ENCODE measurements at regions not wholly inside any gene's neighbourhood (a gene's known extent, or its start where the extent isn't known, plus 50 kb on each side); places are given as distances from the start of the nearest gene placed in this dataset.

GRCh38 chr7:86937363-86937878, 122.0 kb downstream of the ELAPOR2 start:
- H3K79me2 ChIP-seq (ENCODE audit: insufficient read depth, low read length): no peaks in the 10 kb centered on the region
- DNase-seq: no peak
- Mint-ChIP-seq H3K27me3 (ENCODE audit: low read depth in 3 of 3) (peaks cover 0 to 2% (median 0%) of the 10 kb centered on the region in 3 donors), H3K36me3 (no peaks in the 10 kb centered on the region), H3K9me3 (no peaks in the 10 kb centered on the region), H3K27ac (no peak overlapping the region), H3K4me1 (no peaks in the 10 kb centered on the region), H3K4me3 (no peak overlapping the region)
- H3K4me1 ChIP-seq (ENCODE audit: control insufficient read depth in 1 of 2, insufficient read depth in 2 of 2, low read length in 2 of 2): peaks cover 0 to under 1% of the 10 kb centered on the region in 2 donors
- H3K4me2 ChIP-seq (replicated peaks; ENCODE audit: extremely low read depth, low read length, poor library complexity, severe bottlenecking): no peak overlapping the region
- H3K9ac ChIP-seq (ENCODE audit: insufficient read depth, low read length, poor library complexity, severe bottlenecking): no peak overlapping the region
- WGBS (ENCODE audit: insufficient coverage): no CpG with 5 or more reads among the region's 2 CpGs
- no peak for TF ChIP-seq CTCF (IDR thresholded peaks at IDR 0.05)
- H3K9me3 ChIP-seq (replicated peaks in 1 of 2; ENCODE audit: control insufficient read depth in 1 of 2, insufficient read depth in 1 of 2, low read length in 2 of 2): no peaks in the 10 kb centered on the region
- no peaks in the 10 kb centered on the region for H3K36me3 ChIP-seq (replicated peaks in 1 of 2; ENCODE audit: control insufficient read depth in 1 of 2, insufficient read depth in 2 of 2, low read length in 2 of 2)
- intact Hi-C loops (cut with micrococcal nuclease): loop anchor here in 1 of 2 donors (10.0 kb wide), 1 partner anchor 297 kb away; no protein-coding TSS in a partner anchor
- H3K4me3 ChIP-seq (replicated peaks in 1 of 3; ENCODE audit: low read depth in 2 of 3, low read length in 3 of 3): no peak overlapping the region
- no peak overlapping the region for H2AFZ ChIP-seq (ENCODE audit: insufficient read depth, low read depth, low read length, poor library complexity, severe bottlenecking)
- H3K27ac ChIP-seq (ENCODE audit: low read depth in 1 of 2, low read length in 2 of 2): no peak overlapping the region
- H4K20me1 ChIP-seq (ENCODE audit: insufficient read depth, low read length): no peaks in the 10 kb centered on the region
- H3K27me3 ChIP-seq (ENCODE audit: control insufficient read depth in 2 of 2, insufficient read depth in 2 of 2, low read length in 2 of 2): no peaks in the 10 kb centered on the region

DNA sequence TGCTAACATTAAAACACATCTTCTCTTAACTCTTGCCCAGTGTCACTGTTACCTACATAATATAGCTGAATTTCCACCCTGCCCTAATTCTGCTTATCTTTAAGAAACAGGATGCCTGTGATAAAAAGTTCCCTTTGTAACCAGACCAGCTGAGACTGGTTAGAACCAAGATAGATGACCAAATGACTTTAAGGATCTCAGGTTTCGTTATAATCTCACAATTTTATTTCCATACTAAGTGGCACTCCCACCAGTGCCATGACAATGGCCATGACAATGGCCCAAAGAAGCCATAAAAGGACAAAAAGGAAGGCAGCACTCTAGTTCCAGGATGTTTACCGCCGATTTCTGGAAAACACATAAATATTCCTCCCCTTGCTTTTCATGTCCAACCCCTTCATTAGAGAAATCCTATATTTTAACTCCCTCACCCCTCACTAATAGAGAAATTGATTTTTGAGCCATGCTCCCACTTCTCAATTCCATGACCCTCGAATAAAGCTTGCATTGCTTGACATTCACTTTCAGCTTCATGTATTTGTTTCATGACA, 126.1 kb downstream of the ELAPOR2 start:
- Histone ChIP-seq H3K27me3 (ENCODE audit: control insufficient read depth in 2 of 2, insufficient read depth in 2 of 2, low read length in 2 of 2) (no peaks in the 10 kb centered on the region), H3K9ac (ENCODE audit: insufficient read depth, low read length, poor library complexity, severe bottlenecking) (no peak overlapping the region), H3K79me2 (ENCODE audit: insufficient read depth, low read length) (no peaks in the 10 kb centered on the region), H3K4me2 (replicated peaks; ENCODE audit: extremely low read depth, low read length, poor library complexity, severe bottlenecking) (no peak overlapping the region), H3K4me1 (ENCODE audit: control insufficient read depth in 1 of 2, insufficient read depth in 2 of 2, low read length in 2 of 2) (peaks cover 12 to 14% of the 10 kb centered on the region in 2 donors), H2AFZ (ENCODE audit: insufficient read depth, low read depth, low read length, poor library complexity, severe bottlenecking) (no peak overlapping the region), H3K36me3 (replicated peaks in 1 of 2; ENCODE audit: control insufficient read depth in 1 of 2, insufficient read depth in 2 of 2, low read length in 2 of 2) (no peaks in the 10 kb centered on the region), H3K4me3 (replicated peaks in 1 of 3; ENCODE audit: low read depth in 2 of 3, low read length in 3 of 3) (no peak overlapping the region), H4K20me1 (ENCODE audit: insufficient read depth, low read length) (no peaks in the 10 kb centered on the region), H3K27ac (ENCODE audit: low read depth in 1 of 2, low read length in 2 of 2) (no peak overlapping the region), H3K9me3 (replicated peaks in 1 of 2; ENCODE audit: control insufficient read depth in 1 of 2, insufficient read depth in 1 of 2, low read length in 2 of 2) (peaks cover 0 to 2% of the 10 kb centered on the region in 2 donors)
- Mint-ChIP-seq H3K27me3 (ENCODE audit: low read depth in 3 of 3) (peaks cover 0 to 2% (median 0%) of the 10 kb centered on the region in 3 donors), H3K4me1 (peaks cover 20% of the 10 kb centered on the region), H3K27ac (no peak overlapping the region), H3K36me3 (no peaks in the 10 kb centered on the region), H3K4me3 (no peak overlapping the region), H3K9me3 (peaks cover 0 to 7% (median 3%) of the 10 kb centered on the region in 7 donors)
- intact Hi-C loops (cut with micrococcal nuclease): loop anchor here in 1 of 2 donors (10.0 kb wide), 1 partner anchor 301 kb away; no protein-coding TSS in a partner anchor
- 100% methylated on average over 1 of the region's 4 CpGs for WGBS (ENCODE audit: insufficient coverage)
- no peak for TF ChIP-seq CTCF (IDR thresholded peaks at IDR 0.05)
- DNase-seq: no peak

Data from CD14-positive monocyte (primary cell).